Stimulated activated CD8-positive, alpha-beta memory T cell treated with anti-CD3 and anti-CD28 coated beads, Interleukin-15, amount 100 ng/mL, for 48 hours (primary cell): ENCODE measurements at regions not wholly inside any gene's neighbourhood (a gene's known extent, or its start where the extent isn't known, plus 50 kb on each side); places are given as distances from the start of the nearest gene placed in this dataset.

Experiments used
- DNase-seq, 2 donors: peaks; one replicate each; pipeline ENCODE4 v3.0.0-alpha.2; 2020; ENCODE audit warnings: low read depth in 2 of 2

- DNase-seq: no peak
Measured at GRCh38 chr2:238580486-238580885, 153.8 kb downstream of the ASB1 start.

- DNase-seq: no peak
Measured at GRCh38 chr2:238581126-238581525, 154.4 kb downstream of the ASB1 start.

GRCh38 chr2:238582159-238582558 lies 155.4 kb downstream of the ASB1 start:
- DNase-seq: no peak

- DNase-seq: no peak
Measured at GRCh38 chr2:238584617-238585016, 157.9 kb downstream of the ASB1 start.

- no peak for DNase-seq
Measured at GRCh38 chr2:238585836-238586821, 159.4 kb downstream of the ASB1 start.

GRCh38 chr2:238586931-238587775 lies 160.4 kb downstream of the ASB1 start:
- DNase-seq: no peak

GRCh38 chr2:238587776-238588660 lies 161.3 kb downstream of the ASB1 start:
- no peak for DNase-seq

GRCh38 chr2:238589591-238590460 lies 163.1 kb downstream of the ASB1 start:
- DNase-seq: no peak

- DNase-seq: no peak
Measured at GRCh38 chr2:238591732-238592131, 165.0 kb downstream of the ASB1 start.

- no peak for DNase-seq
Measured at GRCh38 chr2:238593236-238593635, 166.5 kb downstream of the ASB1 start.

- no peak for DNase-seq
Measured at GRCh38 chr2:238593678-238594077, 167.0 kb downstream of the ASB1 start.

GRCh38 chr2:238594796-238595749 lies 168.3 kb downstream of the ASB1 start:
- no peak for DNase-seq

- DNase-seq: no peak
Measured at GRCh38 chr2:238595750-238596570, 169.2 kb downstream of the ASB1 start.

GRCh38 chr2:238596571-238597551 lies 170.1 kb downstream of the ASB1 start:
- DNase-seq: no peak

GRCh38 chr2:238597638-238598528 lies 171.2 kb downstream of the ASB1 start:
- DNase-seq: no peak

- DNase-seq: no peak
Measured at GRCh38 chr2:238598802-238599530, 172.2 kb downstream of the ASB1 start.
